NCI-H1417 (cell line): ENCODE measurements at regions not wholly inside any gene's neighbourhood (a gene's known extent, or its start where the extent isn't known, plus 50 kb on each side); places are given as distances from the start of the nearest gene placed in this dataset.
A peak's percentile ranks its signal among the peaks of the same experiment; 100 is the strongest.
"Not testable (repeated sequence)": the region's sequence is repeated elsewhere in the genome, so short reads cannot be mapped to it uniquely, and the experiment has no call there.

Experiments used
- DNase-seq, 3 experiments: peaks; one replicate each; lab custom pipeline; 2025; lab: John Stamatoyannopoulos, UW

GRCh38 chr3:70738291-70738681 lies 425.8 kb upstream of the MDFIC2 start:
- DNase-seq, result peak in 1 of 3 experiments; percentile 38

GRCh38 chr3:70737666-70738290 lies 425.3 kb upstream of the MDFIC2 start:
- DNase-seq, result peak in 2 of 3 experiments; percentile 48 to 76

GRCh38 chr3:70736009-70736408 lies 423.6 kb upstream of the MDFIC2 start:
- no peak for DNase-seq

- DNase-seq, result no peak
These were observed 422.3 kb upstream of the MDFIC2 start for GRCh38 chr3:70734756-70735155.

- no peak for DNase-seq
These were observed 418.6 kb upstream of the MDFIC2 start for GRCh38 chr3:70731046-70731445.

GRCh38 chr3:70729845-70730244 lies 417.4 kb upstream of the MDFIC2 start:
- no peak for DNase-seq

DNA sequence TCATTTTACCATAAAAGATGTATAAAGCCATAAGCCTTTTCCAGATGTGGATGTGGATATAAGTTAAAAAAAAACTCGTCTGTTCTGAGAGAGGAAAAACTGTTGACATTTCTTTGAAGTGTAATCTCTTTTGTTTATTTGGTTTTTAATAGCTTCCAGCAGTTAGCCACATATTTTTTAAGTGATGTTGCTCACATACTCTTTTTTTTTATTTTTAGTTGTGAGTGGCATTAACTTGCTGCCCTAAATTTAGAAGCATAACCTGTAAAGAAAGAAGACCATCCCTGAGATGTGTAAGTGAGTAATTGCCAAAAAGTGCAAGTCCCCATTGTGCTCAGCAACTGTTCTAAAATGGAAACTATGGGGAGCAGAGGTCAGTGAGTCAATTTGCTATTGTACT lies 415.9 kb upstream of the MDFIC2 start:
- DNase-seq, result no peak

GRCh38 chr3:70726961-70727360 lies 414.5 kb upstream of the MDFIC2 start:
- DNase-seq, result no peak

GRCh38 chr3:70726096-70726938 lies 413.9 kb upstream of the MDFIC2 start:
- DNase-seq, result peak in 1 of 3 experiments; percentile 1

- DNase-seq, result no peak
These were observed 409.6 kb upstream of the MDFIC2 start for GRCh38 chr3:70722018-70722417.

- peak in 1 of 3 experiments; percentile 2 for DNase-seq
These were observed 404.4 kb upstream of the MDFIC2 start for GRCh38 chr3:70716832-70717231.

- DNase-seq, result peak in 1 of 3 experiments; percentile 1
These were observed 400.1 kb upstream of the MDFIC2 start for GRCh38 chr3:70712449-70713082.

DNA sequence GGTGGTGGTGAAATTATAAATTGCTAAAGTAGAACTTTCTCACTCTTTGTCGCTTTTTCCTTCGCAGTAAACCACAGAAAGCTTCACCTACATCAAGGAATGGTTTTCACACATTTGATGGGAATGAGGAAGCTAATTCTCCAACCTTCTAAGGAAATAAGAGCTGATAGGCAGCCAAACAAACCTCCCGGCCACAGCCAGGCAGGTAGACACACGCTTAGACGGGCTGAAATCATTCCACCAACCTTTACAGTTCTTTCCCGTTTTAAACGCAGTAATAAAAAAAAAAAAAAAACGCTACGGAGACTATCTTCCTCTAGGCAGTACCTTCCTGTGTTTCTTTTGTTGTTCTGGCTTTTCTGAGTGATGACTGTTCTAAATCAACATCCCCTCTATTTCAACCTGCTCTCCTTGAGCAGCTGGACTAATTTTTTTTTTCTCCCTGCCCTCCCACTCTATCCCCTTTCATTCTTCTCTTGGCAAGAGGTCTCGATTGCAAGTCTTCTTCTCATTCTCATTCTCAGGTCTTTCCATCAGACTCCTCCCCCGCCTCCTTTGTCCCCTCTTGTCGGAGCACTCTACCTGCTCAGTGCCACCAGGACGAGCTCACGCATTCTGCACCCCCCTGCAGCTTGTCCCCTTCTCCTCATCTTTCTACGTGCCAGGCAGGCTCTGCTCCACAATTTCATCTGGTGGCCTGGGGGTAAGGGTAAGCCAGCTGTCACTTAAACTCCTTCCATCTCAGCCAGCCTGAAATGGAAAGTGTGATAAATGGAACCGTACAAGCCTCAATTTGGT lies 391.1 kb upstream of the MDFIC2 start:
- DNase-seq, result no peak

- DNase-seq, result no peak
These were observed 389.7 kb upstream of the MDFIC2 start for GRCh38 chr3:70702132-70702531.

DNA sequence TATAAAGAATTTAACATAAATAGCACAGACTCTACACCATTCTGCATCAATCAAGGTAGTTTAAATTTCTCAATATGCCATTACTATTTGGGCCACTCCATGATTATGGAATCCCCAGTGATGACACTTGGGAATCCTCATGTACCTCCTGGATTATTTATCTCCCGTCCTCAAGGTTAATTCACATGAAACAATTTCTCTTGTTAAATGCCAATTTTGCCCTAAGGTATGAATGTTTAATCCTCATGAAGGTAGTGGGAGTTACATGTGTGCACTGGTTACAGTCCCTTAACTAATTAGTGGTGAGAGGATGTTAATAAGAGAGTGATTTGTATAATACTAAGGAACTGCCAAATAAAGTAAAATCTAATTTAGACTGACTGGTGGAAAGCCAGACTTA lies 372.3 kb upstream of the MDFIC2 start:
- DNase-seq, result no peak

GRCh38 chr3:70675810-70676209 lies 363.4 kb upstream of the MDFIC2 start:
- not testable (repeated sequence) for DNase-seq

DNA sequence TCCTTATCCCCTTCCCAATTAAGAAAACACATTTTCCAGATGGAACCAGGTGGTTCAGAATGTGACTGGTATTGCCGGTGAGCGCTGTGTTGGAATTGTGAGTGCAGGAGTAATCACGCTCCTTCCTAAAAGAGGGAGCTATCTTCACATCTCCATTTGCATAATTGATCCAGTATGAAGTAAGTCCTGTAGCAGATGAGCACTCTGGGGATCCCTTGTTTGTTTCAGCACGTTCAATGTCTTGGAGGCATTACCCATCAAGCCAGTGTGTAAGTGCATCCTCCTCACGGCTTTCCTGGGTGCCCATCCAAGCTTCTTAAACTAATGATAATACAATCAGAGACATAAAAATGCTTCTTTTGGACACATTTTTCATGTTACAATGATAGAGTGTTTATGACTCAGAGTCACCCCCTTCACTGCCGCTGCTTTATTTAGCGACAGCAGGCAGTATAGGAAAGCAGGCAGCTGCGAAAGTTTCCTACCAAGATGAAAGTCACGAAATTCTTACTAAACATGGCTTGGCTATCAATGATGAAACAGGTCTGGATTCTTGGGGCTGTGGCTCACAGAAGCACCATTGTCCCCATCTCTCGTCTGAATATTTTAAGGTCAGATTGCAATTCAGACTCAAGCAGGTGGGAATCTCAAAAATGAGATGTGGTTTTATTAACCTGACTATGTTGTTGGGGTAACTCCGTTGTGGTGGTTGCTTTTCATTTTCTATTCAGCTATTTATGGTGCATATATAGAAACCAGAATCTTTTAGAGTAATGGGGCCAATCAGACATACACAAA lies 346.3 kb upstream of the MDFIC2 start:
- DNase-seq, result no peak

DNA sequence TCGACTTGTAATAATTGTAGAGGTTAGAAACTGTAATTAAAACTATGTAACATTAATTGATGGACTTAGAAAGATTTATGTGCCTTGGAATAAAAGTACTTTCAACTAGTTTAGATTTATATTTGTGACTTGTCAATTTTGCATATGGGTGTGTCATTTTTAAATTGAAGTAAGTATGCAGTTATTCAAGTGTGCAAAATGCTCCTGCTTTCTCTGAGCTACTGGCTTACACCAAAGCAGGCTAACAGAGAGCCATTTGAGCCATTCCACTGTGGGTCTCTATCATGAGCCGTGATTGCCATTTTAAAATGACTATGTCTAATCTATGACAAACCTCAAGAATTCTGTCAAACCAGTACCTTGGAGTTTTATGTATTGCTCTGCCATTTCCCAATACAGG lies 345.0 kb upstream of the MDFIC2 start:
- peak in 1 of 3 experiments; percentile 6 for DNase-seq

GRCh38 chr3:70647823-70648222 lies 335.4 kb upstream of the MDFIC2 start:
- no peak for DNase-seq

GRCh38 chr3:70647094-70647493 lies 334.7 kb upstream of the MDFIC2 start:
- no peak for DNase-seq

GRCh38 chr3:70646635-70647034 lies 334.2 kb upstream of the MDFIC2 start:
- DNase-seq, result no peak
